WTC11 (cell line): ENCODE measurements at regions not wholly inside any gene's neighbourhood (a gene's known extent, or its start where the extent isn't known, plus 50 kb on each side); places are given as distances from the start of the nearest gene placed in this dataset.

Source experiments
- ATAC-seq: fragments of 200-7000 bp; cut with Tn5 transposase; 2 replicates; pipeline ENCODE4 v1.10.0; 2021; ENCODE audit warnings: mild to moderate bottlenecking, moderate library complexity
- CTCF ChIA-PET: fragments of 300-600 bp; sonication (Branson Sonifier 250); formaldehyde crosslinking; loops from one replicate; lab custom pipeline; 2021; ENCODE audit warnings: antibody characterized with exemption; lab: Charles Lee
- POLR2A ChIA-PET: fragments of 350-600 bp; sonication (Branson Sonifier 250); formaldehyde crosslinking; loops from one replicate; lab custom pipeline; 2021; ENCODE audit warnings: antibody characterized with exemption; lab: Charles Lee
- DNase-seq: peaks from one replicate; pipeline ENCODE4 v3.0.0; 2021; ENCODE audit warnings: low spot score
- H3K27ac Mint-ChIP-seq: 2 replicates; pipeline ENCODE4 v1.8.0; 2021; ENCODE audit warnings: mixed read lengths
- H3K27me3 Mint-ChIP-seq: 2 replicates; pipeline ENCODE4 v1.8.0; 2021; ENCODE audit warnings: low read depth, mild to moderate bottlenecking, moderate library complexity, mixed read lengths
- H3K36me3 Mint-ChIP-seq: 2 replicates; pipeline ENCODE4 v1.8.0; 2021; ENCODE audit warnings: mixed read lengths
- H3K4me1 Mint-ChIP-seq: 2 replicates; pipeline ENCODE4 v1.8.0; 2022; ENCODE audit warnings: mixed read lengths
- H3K4me3 Mint-ChIP-seq: 2 replicates; pipeline ENCODE4 v1.8.0; 2021; ENCODE audit warnings: mild to moderate bottlenecking, moderate library complexity, mixed read lengths
- H3K9me3 Mint-ChIP-seq: 2 replicates; pipeline ENCODE4 v1.8.0; 2021; ENCODE audit warnings: mixed read lengths
- CREB1 ChIP-seq: sonication (generic); formaldehyde crosslinking; IDR thresholded peaks from 2 replicates; pipeline ENCODE4 v1.8.0; 2023; ENCODE audit warnings: mild to moderate bottlenecking, missing genetic modification reagents
- CREM ChIP-seq: sonication (generic); formaldehyde crosslinking; IDR thresholded peaks from 2 replicates; pipeline ENCODE4 v1.8.1; 2022; ENCODE audit warnings: mild to moderate bottlenecking, missing genetic modification reagents, moderate library complexity
- ESRRA ChIP-seq: sonication (generic); formaldehyde crosslinking; IDR thresholded peaks from 2 replicates; pipeline ENCODE4 v1.8.1; 2022; ENCODE audit warnings: mild to moderate bottlenecking, missing genetic modification reagents, borderline replicate concordance
- GABPB1 ChIP-seq: sonication (generic); formaldehyde crosslinking; IDR thresholded peaks from 2 replicates; pipeline ENCODE4 v1.8.1; 2023; ENCODE audit warnings: mild to moderate bottlenecking, missing genetic modification reagents
- GRHL2 ChIP-seq: fragments of 250-450 bp; sonication (Bioruptor Pico); IDR thresholded peaks from 2 replicates; pipeline ENCODE4 v1.8.0; 2022; ENCODE audit warnings: mild to moderate bottlenecking, moderate library complexity; ENCODE audit not compliant: insufficient replicate concordance, severe bottlenecking
- GTF2I ChIP-seq: fragments of 250-450 bp; sonication (Bioruptor Pico); conservative IDR thresholded peaks from 2 replicates; pipeline ENCODE4 v1.4.0; 2021; ENCODE audit warnings: mild to moderate bottlenecking
- HMGXB4 ChIP-seq: sonication (generic); formaldehyde crosslinking; IDR thresholded peaks from 2 replicates; pipeline ENCODE4 v1.8.1; 2023; ENCODE audit warnings: mild to moderate bottlenecking, moderate library complexity, missing genetic modification reagents
- JUN ChIP-seq: sonication (generic); formaldehyde crosslinking; IDR thresholded peaks from 2 replicates; pipeline ENCODE4 v1.8.0; 2023; ENCODE audit warnings: mild to moderate bottlenecking, missing genetic modification reagents
- MAX ChIP-seq: sonication (generic); formaldehyde crosslinking; IDR thresholded peaks from 2 replicates; pipeline ENCODE4 v1.8.0; 2022; ENCODE audit warnings: mild to moderate bottlenecking, missing genetic modification reagents
- MXD4 ChIP-seq: fragments of 250-450 bp; sonication (Bioruptor Pico); IDR thresholded peaks from 2 replicates; pipeline ENCODE4 v1.8.0; 2021; ENCODE audit warnings: mild to moderate bottlenecking, moderate library complexity, borderline replicate concordance
- MYBL2 ChIP-seq: sonication (generic); formaldehyde crosslinking; IDR thresholded peaks from 2 replicates; pipeline ENCODE4 v1.8.1; 2023; ENCODE audit warnings: mild to moderate bottlenecking, moderate library complexity, missing genetic modification reagents
- NR2C2 ChIP-seq: sonication (generic); formaldehyde crosslinking; IDR thresholded peaks from 2 replicates; pipeline ENCODE4 v1.8.0; 2022; ENCODE audit warnings: mild to moderate bottlenecking, missing genetic modification reagents
- OVOL2 ChIP-seq: fragments of 250-450 bp; sonication (Bioruptor Pico); IDR thresholded peaks from 2 replicates; pipeline ENCODE4 v1.9.0; 2021; ENCODE audit warnings: mild to moderate bottlenecking, borderline replicate concordance
- PREB ChIP-seq: sonication (generic); formaldehyde crosslinking; IDR thresholded peaks from 2 replicates; pipeline ENCODE4 v1.8.1; 2022; ENCODE audit warnings: mild to moderate bottlenecking, missing genetic modification reagents, moderate library complexity, borderline replicate concordance
- PRRX2 ChIP-seq: fragments of 250-450 bp; sonication (Bioruptor Pico); IDR thresholded peaks from 2 replicates; pipeline ENCODE4 v1.8.0; 2021; ENCODE audit warnings: mild to moderate bottlenecking
- SP1 ChIP-seq: sonication (generic); formaldehyde crosslinking; conservative IDR thresholded peaks from 2 replicates; pipeline ENCODE4 v1.8.1; 2022; ENCODE audit warnings: missing genetic modification reagents
- TP53 ChIP-seq: sonication (generic); formaldehyde crosslinking; IDR thresholded peaks from 2 replicates; pipeline ENCODE4 v1.8.1; 2023; ENCODE audit warnings: mild to moderate bottlenecking, missing genetic modification reagents
- ZMAT4 ChIP-seq: fragments of 250-450 bp; sonication (Bioruptor Pico); IDR thresholded peaks from 2 replicates; pipeline ENCODE4 v1.9.0; 2021; ENCODE audit warnings: mild to moderate bottlenecking
- ZNF138 ChIP-seq: sonication (generic); formaldehyde crosslinking; conservative IDR thresholded peaks from 2 replicates; pipeline ENCODE4 v1.8.1; 2022; ENCODE audit warnings: mild to moderate bottlenecking, moderate library complexity, missing genetic modification reagents
- ZNF232 ChIP-seq: sonication (generic); formaldehyde crosslinking; IDR thresholded peaks from 2 replicates; pipeline ENCODE4 v1.8.0; 2022; ENCODE audit warnings: mild to moderate bottlenecking, missing genetic modification reagents
- ZNF263 ChIP-seq: sonication (generic); formaldehyde crosslinking; IDR thresholded peaks from 2 replicates; pipeline ENCODE4 v1.8.1; 2022; ENCODE audit warnings: low read depth, mild to moderate bottlenecking, moderate library complexity, missing genetic modification reagents
- ZNF532 ChIP-seq: fragments of 250-450 bp; sonication (Bioruptor Pico); IDR thresholded peaks from 2 replicates; pipeline ENCODE4 v1.9.0; 2021; ENCODE audit warnings: mild to moderate bottlenecking, borderline replicate concordance
- ZNF671 ChIP-seq: fragments of 250-450 bp; sonication (Bioruptor Pico); IDR thresholded peaks from 2 replicates; pipeline ENCODE4 v1.8.0; 2021; ENCODE audit warnings: mild to moderate bottlenecking

- H3K9me3 Mint-ChIP-seq, result no peaks in the 10 kb centered on the region
- TF ChIP-seq HMGXB4 (CRISPR knock-in tag), result no peak
- no peak for TF ChIP-seq GTF2I (CRISPR knock-in tag)
- TF ChIP-seq, all 79 proteins: peak for 0
- H3K36me3 Mint-ChIP-seq, result no peaks in the 10 kb centered on the region
- POLR2A ChIA-PET, result no interaction called here
- no peak for DNase-seq
- no peak overlapping the region for H3K27ac Mint-ChIP-seq
- H3K4me3 Mint-ChIP-seq, result no peak overlapping the region
- no peaks in the 10 kb centered on the region for H3K27me3 Mint-ChIP-seq
- peaks cover 7% of the 10 kb centered on the region for H3K4me1 Mint-ChIP-seq
- ATAC-seq, result no peak
- CTCF ChIA-PET, result no interaction called here
Observed at GRCh38 chr16:64206862-64207261, 915.0 kb downstream of the CDH11 start.

GRCh38 chr16:64203126-64203525, 918.7 kb downstream of the CDH11 start:
- Mint-ChIP-seq H3K27ac (no peak overlapping the region), H3K27me3 (no peaks in the 10 kb centered on the region), H3K36me3 (no peaks in the 10 kb centered on the region), H3K4me3 (no peak overlapping the region), H3K9me3 (no peaks in the 10 kb centered on the region), H3K4me1 (peaks cover 7% of the 10 kb centered on the region)
- DNase-seq, result no peak
- TF ChIP-seq CREM (CRISPR knock-in tag), result no peak
- TF ChIP-seq ZMAT4, result no peak
- TF ChIP-seq PRRX2 (CRISPR knock-in tag), result no peak
- no peak for TF ChIP-seq PREB
- TF ChIP-seq ZNF532 (CRISPR knock-in tag), result no peak
- no peak for TF ChIP-seq TP53
- no peak for TF ChIP-seq NR2C2
- no peak for TF ChIP-seq OVOL2 (CRISPR knock-in tag)
- TF ChIP-seq MYBL2 (CRISPR knock-in tag), result no peak
- no peak for TF ChIP-seq GABPB1 (CRISPR knock-in tag)
- no peak for TF ChIP-seq MXD4 (CRISPR knock-in tag)
- no peak for TF ChIP-seq MAX
- TF ChIP-seq GRHL2 (CRISPR knock-in tag), result no peak
- no peak for TF ChIP-seq SP1 (CRISPR knock-in tag)
- no peak for ATAC-seq
- ChIA-PET POLR2A (no interaction called here), CTCF (no interaction called here)

GRCh38 chr16:64202571-64202970, 919.3 kb downstream of the CDH11 start:
- ATAC-seq, result no peak
- no peak for DNase-seq
- TF ChIP-seq JUN (CRISPR knock-in tag) (no peak), CREB1 (CRISPR knock-in tag) (no peak), ZNF232 (CRISPR knock-in tag) (no peak), ZNF138 (CRISPR knock-in tag) (no peak), ESRRA (no peak), ZNF263 (CRISPR knock-in tag) (no peak), ZNF671 (no peak), ZNF532 (CRISPR knock-in tag) (no peak)

More at GRCh38 chr16:64202571-64202970, 919.3 kb downstream of the CDH11 start:
- no peaks in the 10 kb centered on the region for H3K27me3 Mint-ChIP-seq
- no peaks in the 10 kb centered on the region for H3K36me3 Mint-ChIP-seq
- H3K4me1 Mint-ChIP-seq, result peaks cover 7% of the 10 kb centered on the region
- CTCF ChIA-PET, result no interaction called here
- H3K4me3 Mint-ChIP-seq, result no peak overlapping the region
- no peak overlapping the region for H3K27ac Mint-ChIP-seq
- H3K9me3 Mint-ChIP-seq, result no peaks in the 10 kb centered on the region
- POLR2A ChIA-PET, result no interaction called here
